ENCODE measurements at regions not wholly inside any gene's neighbourhood (a gene's known extent, or its start where the extent isn't known, plus 50 kb on each side); places are given as distances from the start of the nearest gene placed in this dataset.

DNA sequence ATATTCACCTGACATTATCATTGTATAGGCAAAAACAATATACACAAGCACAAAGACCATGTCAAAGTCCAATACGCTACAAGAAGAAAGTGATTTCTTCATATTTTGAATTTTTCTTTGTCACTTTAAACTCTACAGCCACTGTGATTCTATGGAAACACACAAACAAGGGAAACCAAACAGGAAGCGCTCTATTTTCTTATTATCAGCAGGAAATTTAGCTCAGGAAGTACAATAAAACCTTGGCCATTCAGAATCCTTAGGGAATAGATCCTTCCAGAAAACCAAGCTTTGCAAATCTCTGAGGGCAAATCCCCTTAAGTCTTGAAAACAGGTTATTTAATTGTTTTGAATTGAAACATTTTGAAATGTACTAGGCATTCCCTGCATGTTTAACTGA is 336.2 kb downstream of the EPHA4 start:
- peak; percentile 8 for DNase-seq (ENCODE audit: low read depth)
- no peak overlapping the region for H3K4me3 ChIP-seq (replicated peaks; ENCODE audit: low read depth, low read length)
- TF ChIP-seq, protein P1, sequence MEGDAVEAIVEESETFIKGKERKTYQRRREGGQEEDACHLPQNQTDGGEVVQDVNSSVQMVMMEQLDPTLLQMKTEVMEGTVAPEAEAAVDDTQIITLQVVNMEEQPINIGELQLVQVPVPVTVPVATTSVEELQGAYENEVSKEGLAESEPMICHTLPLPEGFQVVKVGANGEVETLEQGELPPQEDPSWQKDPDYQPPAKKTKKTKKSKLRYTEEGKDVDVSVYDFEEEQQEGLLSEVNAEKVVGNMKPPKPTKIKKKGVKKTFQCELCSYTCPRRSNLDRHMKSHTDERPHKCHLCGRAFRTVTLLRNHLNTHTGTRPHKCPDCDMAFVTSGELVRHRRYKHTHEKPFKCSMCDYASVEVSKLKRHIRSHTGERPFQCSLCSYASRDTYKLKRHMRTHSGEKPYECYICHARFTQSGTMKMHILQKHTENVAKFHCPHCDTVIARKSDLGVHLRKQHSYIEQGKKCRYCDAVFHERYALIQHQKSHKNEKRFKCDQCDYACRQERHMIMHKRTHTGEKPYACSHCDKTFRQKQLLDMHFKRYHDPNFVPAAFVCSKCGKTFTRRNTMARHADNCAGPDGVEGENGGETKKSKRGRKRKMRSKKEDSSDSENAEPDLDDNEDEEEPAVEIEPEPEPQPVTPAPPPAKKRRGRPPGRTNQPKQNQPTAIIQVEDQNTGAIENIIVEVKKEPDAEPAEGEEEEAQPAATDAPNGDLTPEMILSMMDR (IDR thresholded peaks at IDR 0.05; ENCODE audit: low read length, missing control alignments), result no peak

DNA sequence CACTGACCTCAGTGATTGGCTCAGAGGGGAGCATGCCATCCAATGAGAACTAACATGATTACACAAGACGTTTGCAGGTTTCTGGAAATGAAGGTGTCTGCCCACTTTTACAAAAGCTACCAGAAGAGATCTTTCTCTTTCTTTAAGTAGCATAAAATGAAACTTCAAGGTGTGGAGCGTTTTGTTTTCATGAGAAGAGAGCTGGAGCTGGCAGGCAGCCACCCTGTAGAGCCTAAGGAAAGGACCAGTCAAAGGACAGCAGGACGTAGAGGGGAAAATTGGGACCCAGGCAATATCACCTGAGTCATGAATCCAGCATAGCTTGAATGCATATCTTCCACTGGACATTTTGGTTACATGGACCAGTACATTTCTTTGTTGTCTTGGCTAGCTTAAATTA is 331.0 kb downstream of the EPHA4 start:
- TF ChIP-seq, protein P1 (IDR thresholded peaks at IDR 0.05; ENCODE audit: low read length, missing control alignments), result no peak
- H3K4me3 ChIP-seq (replicated peaks; ENCODE audit: low read depth, low read length), result no peak overlapping the region
- DNase-seq (ENCODE audit: low read depth), result no peak

DNA sequence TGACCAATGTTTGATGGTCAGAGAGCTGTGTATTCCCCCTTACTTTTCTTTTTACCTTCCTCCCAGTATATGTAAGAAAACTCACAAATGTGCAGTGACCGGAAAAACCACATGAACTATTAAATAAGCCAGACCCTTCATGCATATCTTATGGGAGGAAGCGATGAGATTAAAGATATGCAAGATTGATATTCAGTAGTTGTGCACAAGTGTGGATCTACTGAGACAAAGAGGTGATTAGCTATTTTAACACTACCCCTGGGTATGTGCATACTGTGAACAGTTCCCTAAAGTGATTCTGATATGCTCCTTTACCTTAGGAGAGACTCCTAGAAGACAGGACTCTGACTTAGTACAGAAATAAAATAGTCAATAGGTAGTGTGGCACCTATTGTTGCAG is 328.3 kb downstream of the EPHA4 start:
- TF ChIP-seq, protein P1 (IDR thresholded peaks at IDR 0.05; ENCODE audit: low read length, missing control alignments), result no peak
- no peak overlapping the region for H3K4me3 ChIP-seq (replicated peaks; ENCODE audit: low read depth, low read length)
- no peak for DNase-seq (ENCODE audit: low read depth)

DNA sequence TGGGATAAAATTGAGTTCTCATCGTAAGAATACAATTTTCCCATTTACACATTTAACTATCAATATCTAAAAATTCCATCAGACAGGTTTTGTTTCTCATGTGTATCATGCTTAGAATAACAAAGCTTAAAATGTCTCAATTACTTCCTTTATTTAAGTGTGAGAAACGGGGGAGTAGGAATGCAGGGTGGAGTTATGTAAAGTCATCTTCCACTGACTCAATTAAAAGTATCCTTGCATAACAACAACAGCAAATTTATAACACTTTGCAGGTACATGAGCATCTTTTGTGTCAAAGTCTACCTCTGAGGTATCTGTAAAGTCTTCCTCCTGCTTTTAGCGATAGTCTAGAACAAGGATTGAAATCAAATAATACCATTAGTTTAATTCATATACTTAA is 327.1 kb downstream of the EPHA4 start:
- H3K4me3 ChIP-seq (replicated peaks; ENCODE audit: low read depth, low read length), result no peak overlapping the region
- no peak for DNase-seq (ENCODE audit: low read depth)
- TF ChIP-seq, protein P1 (IDR thresholded peaks at IDR 0.05; ENCODE audit: low read length, missing control alignments), result no peak

DNA sequence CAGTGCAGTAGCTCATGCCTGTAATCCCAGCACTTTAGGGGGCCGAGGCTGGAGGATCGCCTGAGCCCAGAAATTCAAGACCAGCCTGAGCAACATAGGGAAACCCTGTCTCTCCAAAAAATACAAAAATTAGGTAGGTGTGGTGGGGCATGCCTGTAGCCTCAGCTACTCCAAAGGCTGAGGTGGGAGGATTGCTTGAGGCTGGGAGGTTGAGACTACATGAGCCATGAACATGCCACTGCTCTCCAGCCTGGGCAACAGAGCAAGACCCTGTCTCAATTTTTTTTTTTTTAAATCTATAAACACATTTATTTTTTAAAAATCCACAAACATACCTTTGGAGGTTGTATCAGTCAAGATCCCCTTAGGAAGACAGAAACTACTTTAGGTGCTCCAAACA is 326.3 kb downstream of the EPHA4 start:
- TF ChIP-seq, protein P1 (IDR thresholded peaks at IDR 0.05; ENCODE audit: low read length, missing control alignments), result no peak
- no peak overlapping the region for H3K4me3 ChIP-seq (replicated peaks; ENCODE audit: low read depth, low read length)
- DNase-seq (ENCODE audit: low read depth), result no peak

DNA sequence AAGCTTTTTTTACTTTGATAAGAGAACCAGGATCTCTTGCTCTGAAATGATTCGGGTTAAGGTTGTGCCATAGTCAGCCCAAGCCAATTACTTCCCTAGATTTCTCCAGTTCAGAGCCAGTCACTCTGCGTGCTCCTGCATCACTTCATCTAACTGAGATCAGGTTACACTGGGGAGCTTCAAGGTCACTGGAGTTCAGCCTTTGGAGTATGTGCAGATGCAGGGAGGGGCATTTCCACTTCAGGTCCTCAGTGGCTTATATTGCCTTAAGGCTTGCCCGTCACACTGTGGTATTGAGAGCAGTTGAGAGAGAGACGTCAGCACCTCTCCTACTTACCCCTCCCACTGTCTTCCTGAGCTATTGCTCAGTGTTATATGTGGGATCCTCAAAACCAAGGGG is 317.8 kb downstream of the EPHA4 start:
- DNase-seq (ENCODE audit: low read depth), result no peak

DNA sequence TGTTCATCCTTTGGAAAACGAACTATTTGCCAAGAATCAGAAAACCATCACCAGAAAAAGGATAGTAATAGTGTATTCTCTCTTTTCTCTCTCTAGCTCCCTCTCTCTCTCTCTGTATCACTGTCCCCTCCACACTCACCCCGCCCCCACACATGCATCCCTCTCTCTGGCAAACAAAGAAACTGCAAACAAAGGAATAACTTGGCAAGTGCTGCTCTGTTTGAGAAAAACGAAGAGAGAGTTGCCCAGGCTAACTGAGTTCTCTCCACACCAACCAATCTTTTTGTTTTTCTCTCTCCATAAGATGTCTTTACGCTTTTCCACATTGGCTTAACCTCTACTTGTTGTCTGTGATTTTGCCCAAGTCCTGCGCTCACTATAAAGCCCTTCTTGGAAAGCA is 316.2 kb downstream of the EPHA4 start:
- DNase-seq (ENCODE audit: low read depth), result no peak
- no peak overlapping the region for H3K4me3 ChIP-seq (replicated peaks; ENCODE audit: low read depth, low read length)
- TF ChIP-seq, protein P1 (IDR thresholded peaks at IDR 0.05; ENCODE audit: low read length, missing control alignments), result no peak

More for the DNA sequence above, 317.8 kb downstream of the EPHA4 start:
- no peak overlapping the region for H3K4me3 ChIP-seq (replicated peaks; ENCODE audit: low read depth, low read length)
- TF ChIP-seq, protein P1 (IDR thresholded peaks at IDR 0.05; ENCODE audit: low read length, missing control alignments), result no peak
